Testis (tissue), 2 donors: ENCODE measurements at regions not wholly inside any gene's neighbourhood (a gene's known extent, or its start where the extent isn't known, plus 50 kb on each side); places are given as distances from the start of the nearest gene placed in this dataset.

Source experiments
- DNase-seq: peaks from one replicate; pipeline ENCODE4 v3.0.0-alpha.2; 2019
- H3K27ac ChIP-seq, 2 donors: fragments of 200-600 bp; sonication (generic); one replicate each; pipeline ENCODE4 v1.5.1; 2019
- H3K27me3 ChIP-seq: fragments of 200-600 bp; sonication (generic); one replicate; pipeline ENCODE4 v1.5.1; 2019
- H3K36me3 ChIP-seq: fragments of 200-600 bp; sonication (generic); one replicate; pipeline ENCODE4 v1.5.1; 2017; ENCODE audit warnings: low read depth; ENCODE audit errors: missing control alignments
- H3K4me1 ChIP-seq: fragments of 200-600 bp; sonication (generic); one replicate; pipeline ENCODE4 v1.5.1; 2019
- H3K4me3 ChIP-seq, 2 donors: fragments of 200-600 bp; sonication (generic); one replicate each; pipeline ENCODE4 v1.5.1; 2017 to 2019
- H3K9me3 ChIP-seq: fragments of 200-600 bp; sonication (generic); one replicate; pipeline ENCODE4 v1.5.1; 2017
- POLR2A ChIP-seq: fragments of 450-650 bp; IDR thresholded peaks from one replicate; pipeline ENCODE4 v1.6.1; 2017; ENCODE audit warnings: antibody characterized with exemption, mild to moderate bottlenecking, moderate library complexity
- WGBS, 2 donors: methylation state at CpG; one replicate each; pipeline ENCODE4 v1.1.5; 2018; 5-methylcytosine and 5-hydroxymethylcytosine counted together
- intact Hi-C: fragments of 100-400 bp; cut with DNase I; formaldehyde crosslinking; loops from one replicate; pipeline ENCODE4 v1.15.1; 2023; ENCODE audit warnings: low total_unique reads
- TF ChIP-seq, protein P1 (sequence below), 3 experiments: fragments of 450-650 bp in 2 of 3; fragments of 200-600 bp in 1 of 3; sonication (generic) in 1 of 3; IDR thresholded peaks; one replicate each; pipeline ENCODE4 v1.5.1; 2016 to 2019; ENCODE audit warnings: antibody characterized with exemption in 3 of 3, mild to moderate bottlenecking in 2 of 3, moderate library complexity in 1 of 3

DNA sequence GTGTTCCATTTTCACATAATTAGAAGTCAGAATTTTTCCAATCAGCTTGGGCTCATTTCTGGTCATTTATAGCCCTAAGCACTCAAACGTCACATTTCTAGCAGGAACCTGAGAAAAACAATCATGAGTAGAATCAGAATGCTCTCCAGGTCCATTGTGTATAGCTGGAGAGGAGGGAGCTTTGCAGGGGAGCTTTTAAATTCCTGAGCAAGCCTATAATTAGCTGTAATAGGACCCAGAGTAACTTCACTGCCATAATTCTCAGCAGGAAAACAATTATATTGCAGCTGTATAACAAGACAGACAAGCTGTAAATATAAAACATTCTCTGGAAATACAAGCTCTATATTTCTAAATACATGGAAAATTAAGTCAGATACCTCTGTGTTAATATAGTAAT is 637.6 kb upstream of the SGCD start:
- H3K27me3 ChIP-seq = no peaks in the 10 kb centered on the region
- H3K4me3 ChIP-seq = no peak overlapping the region
- WGBS, 2 donors = 43 to 48% methylated on average over 1 of the region's 1 CpG
- no peak overlapping the region for H3K27ac ChIP-seq
- no peaks in the 10 kb centered on the region for H3K4me1 ChIP-seq
- intact Hi-C loops = no loop called here
- no peak for DNase-seq
- H3K9me3 ChIP-seq = no peaks in the 10 kb centered on the region
- no peaks in the 10 kb centered on the region for H3K36me3 ChIP-seq
- TF ChIP-seq, protein P1, sequence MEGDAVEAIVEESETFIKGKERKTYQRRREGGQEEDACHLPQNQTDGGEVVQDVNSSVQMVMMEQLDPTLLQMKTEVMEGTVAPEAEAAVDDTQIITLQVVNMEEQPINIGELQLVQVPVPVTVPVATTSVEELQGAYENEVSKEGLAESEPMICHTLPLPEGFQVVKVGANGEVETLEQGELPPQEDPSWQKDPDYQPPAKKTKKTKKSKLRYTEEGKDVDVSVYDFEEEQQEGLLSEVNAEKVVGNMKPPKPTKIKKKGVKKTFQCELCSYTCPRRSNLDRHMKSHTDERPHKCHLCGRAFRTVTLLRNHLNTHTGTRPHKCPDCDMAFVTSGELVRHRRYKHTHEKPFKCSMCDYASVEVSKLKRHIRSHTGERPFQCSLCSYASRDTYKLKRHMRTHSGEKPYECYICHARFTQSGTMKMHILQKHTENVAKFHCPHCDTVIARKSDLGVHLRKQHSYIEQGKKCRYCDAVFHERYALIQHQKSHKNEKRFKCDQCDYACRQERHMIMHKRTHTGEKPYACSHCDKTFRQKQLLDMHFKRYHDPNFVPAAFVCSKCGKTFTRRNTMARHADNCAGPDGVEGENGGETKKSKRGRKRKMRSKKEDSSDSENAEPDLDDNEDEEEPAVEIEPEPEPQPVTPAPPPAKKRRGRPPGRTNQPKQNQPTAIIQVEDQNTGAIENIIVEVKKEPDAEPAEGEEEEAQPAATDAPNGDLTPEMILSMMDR (IDR thresholded peaks at IDR 0.05) = no peak
- TF ChIP-seq POLR2A = no peak

DNA sequence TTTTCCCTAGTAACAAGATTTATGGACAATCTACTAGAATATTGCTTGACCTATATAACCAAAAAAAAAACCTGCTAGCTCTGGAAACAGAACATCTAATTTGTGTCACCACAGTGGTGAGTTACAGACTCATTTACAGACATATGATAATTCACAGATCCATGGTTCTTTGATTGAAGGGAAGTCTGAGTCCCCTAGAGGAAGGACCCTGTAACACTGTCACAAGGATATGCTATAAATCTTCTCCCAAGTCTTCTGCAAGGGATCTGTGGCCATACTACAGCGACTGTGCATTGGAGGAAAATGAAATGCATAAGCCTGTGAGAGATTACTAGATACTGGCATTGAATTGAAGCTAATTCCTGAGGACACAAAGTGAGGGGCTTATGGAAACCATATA is 630.6 kb upstream of the SGCD start:
- no peaks in the 10 kb centered on the region for H3K4me1 ChIP-seq
- no peak for DNase-seq
- no peak overlapping the region for H3K4me3 ChIP-seq
- intact Hi-C loops = no loop called here
- H3K9me3 ChIP-seq = no peaks in the 10 kb centered on the region
- no peaks in the 10 kb centered on the region for H3K27me3 ChIP-seq
- no peaks in the 10 kb centered on the region for H3K36me3 ChIP-seq
- TF ChIP-seq, protein P1 (IDR thresholded peaks at IDR 0.05) = no peak
- no peak for TF ChIP-seq POLR2A
- WGBS, 2 donors = 50 to 69% methylated on average over 1 of the region's 1 CpG
- H3K27ac ChIP-seq = no peak overlapping the region

DNA sequence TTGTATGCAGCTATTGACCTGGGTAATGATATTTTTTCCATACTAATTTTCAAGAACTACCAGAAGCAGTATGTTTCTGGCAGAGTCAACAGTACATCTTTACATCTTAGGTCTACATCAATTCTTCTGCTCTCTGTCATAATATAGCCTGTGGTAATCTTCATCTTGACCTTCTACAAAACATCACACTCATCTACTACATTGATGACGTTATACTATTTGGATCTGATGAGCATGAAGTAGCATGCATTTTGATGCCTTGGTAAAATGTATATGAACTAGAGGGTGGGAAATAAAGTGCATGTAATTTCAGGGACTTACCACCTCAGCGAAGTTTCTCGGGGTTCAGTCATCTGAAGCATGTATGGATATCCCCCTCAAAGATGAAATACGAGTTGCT is 629.7 kb upstream of the SGCD start:
- H3K27ac ChIP-seq = no peak overlapping the region
- no peak overlapping the region for H3K4me3 ChIP-seq
- no peaks in the 10 kb centered on the region for H3K4me1 ChIP-seq
- intact Hi-C loops = no loop called here
- no peak for DNase-seq
- TF ChIP-seq, protein P1 (IDR thresholded peaks at IDR 0.05) = no peak
- TF ChIP-seq POLR2A = no peak
- no peaks in the 10 kb centered on the region for H3K27me3 ChIP-seq
- no peaks in the 10 kb centered on the region for H3K36me3 ChIP-seq
- H3K9me3 ChIP-seq = no peaks in the 10 kb centered on the region
- 84 to 94% methylated on average over 4 of the region's 4 CpGs for WGBS, 2 donors

DNA sequence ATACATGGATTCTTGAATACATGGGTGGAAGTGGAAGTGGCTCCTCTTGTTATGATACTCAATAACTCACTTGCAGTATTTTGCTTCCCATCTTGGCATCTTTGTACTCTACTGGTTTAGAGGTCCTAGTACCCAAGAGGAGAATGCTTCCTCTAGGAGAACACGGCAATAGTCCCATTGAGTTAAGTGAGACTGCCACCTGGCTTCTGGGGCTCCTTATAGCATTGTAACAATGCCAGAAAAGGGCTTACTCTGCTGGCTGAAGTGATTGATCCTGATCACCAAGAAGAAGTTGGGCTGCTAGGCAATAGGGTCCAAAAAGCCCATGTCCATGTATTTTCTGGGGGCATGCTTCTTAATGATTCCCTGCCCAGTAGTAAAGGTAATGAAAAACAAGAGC is 627.6 kb upstream of the SGCD start:
- H3K36me3 ChIP-seq = no peaks in the 10 kb centered on the region
- peak; percentile 15 for DNase-seq
- no peak overlapping the region for H3K4me3 ChIP-seq
- H3K4me1 ChIP-seq = no peaks in the 10 kb centered on the region
- no peaks in the 10 kb centered on the region for H3K27me3 ChIP-seq
- no peaks in the 10 kb centered on the region for H3K9me3 ChIP-seq
- 65 to 80% methylated on average over 1 of the region's 1 CpG for WGBS, 2 donors
- TF ChIP-seq, protein P1 (IDR thresholded peaks at IDR 0.05) = peak in 1 of 3 experiments; percentile 9
- no peak for TF ChIP-seq POLR2A
- H3K27ac ChIP-seq = no peak overlapping the region
- intact Hi-C loops = no loop called here

DNA sequence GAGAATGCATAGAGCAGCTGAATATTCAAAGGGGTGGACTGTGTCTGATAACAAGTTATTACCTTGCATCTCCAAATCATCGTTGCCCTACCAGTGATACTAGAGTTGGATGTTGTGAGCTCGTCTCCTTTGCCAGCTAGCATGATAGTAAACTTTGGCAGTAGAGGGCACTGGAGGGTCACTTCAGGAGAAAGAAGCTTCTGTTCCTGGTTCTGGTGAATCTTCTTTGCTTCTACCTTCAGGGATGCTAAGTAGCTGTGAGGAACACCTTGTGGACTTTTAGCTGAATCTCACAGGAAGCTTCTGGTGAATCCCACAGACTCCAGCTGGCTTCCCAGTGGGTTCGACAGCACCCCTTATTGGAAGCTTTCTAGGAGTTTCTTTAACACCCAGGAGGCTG is 626.6 kb upstream of the SGCD start:
- peak; percentile 21 for DNase-seq
- WGBS, 2 donors = 52 to 58% methylated on average over 3 of the region's 3 CpGs
- no peaks in the 10 kb centered on the region for H3K9me3 ChIP-seq
- no peaks in the 10 kb centered on the region for H3K4me1 ChIP-seq
- no peak overlapping the region for H3K4me3 ChIP-seq
- H3K27ac ChIP-seq = no peak overlapping the region
- intact Hi-C loops = no loop called here
- no peak for TF ChIP-seq POLR2A
- TF ChIP-seq, protein P1 (IDR thresholded peaks at IDR 0.05) = peak in 1 of 3 experiments; percentile 12
- no peaks in the 10 kb centered on the region for H3K36me3 ChIP-seq
- H3K27me3 ChIP-seq = no peaks in the 10 kb centered on the region
